Neural crest cell (in vitro differentiated cells): ENCODE measurements at regions not wholly inside any gene's neighbourhood (a gene's known extent, or its start where the extent isn't known, plus 50 kb on each side); places are given as distances from the start of the nearest gene placed in this dataset.

Experiments used
- DNase-seq: peaks from one replicate; pipeline ENCODE4 v3.0.0; 2021; ENCODE audit warnings: low read depth, mixed read lengths, low spot score
- H3K27ac Mint-ChIP-seq: one replicate; pipeline ENCODE4 v1.8.0; 2021; ENCODE audit warnings: mild to moderate bottlenecking, mixed read lengths; ENCODE audit not compliant: unreplicated experiment
- H3K27me3 Mint-ChIP-seq: 2 replicates; pipeline ENCODE4 v1.8.0; 2021; ENCODE audit warnings: low read depth, mild to moderate bottlenecking, mixed read lengths
- H3K36me3 Mint-ChIP-seq: 2 replicates; pipeline ENCODE4 v1.8.0; 2021; ENCODE audit warnings: low read depth, mild to moderate bottlenecking, mixed read lengths
- H3K4me1 Mint-ChIP-seq: 2 replicates; pipeline ENCODE4 v1.8.0; 2021; ENCODE audit warnings: mixed read lengths
- H3K4me3 Mint-ChIP-seq: one replicate; pipeline ENCODE4 v1.8.0; 2021; ENCODE audit warnings: mild to moderate bottlenecking, mixed read lengths
- H3K9me3 Mint-ChIP-seq: 2 replicates; pipeline ENCODE4 v1.8.0; 2021; ENCODE audit warnings: mixed read lengths
- TF ChIP-seq, protein P1 (sequence below): fragments of 200-600 bp; sonication (generic); conservative IDR thresholded peaks from 2 replicates; pipeline ENCODE4 v1.5.0; 2021; ENCODE audit warnings: antibody characterized with exemption, mild to moderate bottlenecking

GRCh38 chr6:73884540-73884939 is 188.5 kb downstream of the CD109 start:
- Mint-ChIP-seq H3K4me3 (no peak overlapping the region), H3K9me3 (no peaks in the 10 kb centered on the region), H3K27ac (no peak overlapping the region), H3K27me3 (no peaks in the 10 kb centered on the region), H3K36me3 (no peaks in the 10 kb centered on the region), H3K4me1 (no peaks in the 10 kb centered on the region)
- TF ChIP-seq, protein P1, sequence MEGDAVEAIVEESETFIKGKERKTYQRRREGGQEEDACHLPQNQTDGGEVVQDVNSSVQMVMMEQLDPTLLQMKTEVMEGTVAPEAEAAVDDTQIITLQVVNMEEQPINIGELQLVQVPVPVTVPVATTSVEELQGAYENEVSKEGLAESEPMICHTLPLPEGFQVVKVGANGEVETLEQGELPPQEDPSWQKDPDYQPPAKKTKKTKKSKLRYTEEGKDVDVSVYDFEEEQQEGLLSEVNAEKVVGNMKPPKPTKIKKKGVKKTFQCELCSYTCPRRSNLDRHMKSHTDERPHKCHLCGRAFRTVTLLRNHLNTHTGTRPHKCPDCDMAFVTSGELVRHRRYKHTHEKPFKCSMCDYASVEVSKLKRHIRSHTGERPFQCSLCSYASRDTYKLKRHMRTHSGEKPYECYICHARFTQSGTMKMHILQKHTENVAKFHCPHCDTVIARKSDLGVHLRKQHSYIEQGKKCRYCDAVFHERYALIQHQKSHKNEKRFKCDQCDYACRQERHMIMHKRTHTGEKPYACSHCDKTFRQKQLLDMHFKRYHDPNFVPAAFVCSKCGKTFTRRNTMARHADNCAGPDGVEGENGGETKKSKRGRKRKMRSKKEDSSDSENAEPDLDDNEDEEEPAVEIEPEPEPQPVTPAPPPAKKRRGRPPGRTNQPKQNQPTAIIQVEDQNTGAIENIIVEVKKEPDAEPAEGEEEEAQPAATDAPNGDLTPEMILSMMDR, result no peak
- no peak for DNase-seq

DNA sequence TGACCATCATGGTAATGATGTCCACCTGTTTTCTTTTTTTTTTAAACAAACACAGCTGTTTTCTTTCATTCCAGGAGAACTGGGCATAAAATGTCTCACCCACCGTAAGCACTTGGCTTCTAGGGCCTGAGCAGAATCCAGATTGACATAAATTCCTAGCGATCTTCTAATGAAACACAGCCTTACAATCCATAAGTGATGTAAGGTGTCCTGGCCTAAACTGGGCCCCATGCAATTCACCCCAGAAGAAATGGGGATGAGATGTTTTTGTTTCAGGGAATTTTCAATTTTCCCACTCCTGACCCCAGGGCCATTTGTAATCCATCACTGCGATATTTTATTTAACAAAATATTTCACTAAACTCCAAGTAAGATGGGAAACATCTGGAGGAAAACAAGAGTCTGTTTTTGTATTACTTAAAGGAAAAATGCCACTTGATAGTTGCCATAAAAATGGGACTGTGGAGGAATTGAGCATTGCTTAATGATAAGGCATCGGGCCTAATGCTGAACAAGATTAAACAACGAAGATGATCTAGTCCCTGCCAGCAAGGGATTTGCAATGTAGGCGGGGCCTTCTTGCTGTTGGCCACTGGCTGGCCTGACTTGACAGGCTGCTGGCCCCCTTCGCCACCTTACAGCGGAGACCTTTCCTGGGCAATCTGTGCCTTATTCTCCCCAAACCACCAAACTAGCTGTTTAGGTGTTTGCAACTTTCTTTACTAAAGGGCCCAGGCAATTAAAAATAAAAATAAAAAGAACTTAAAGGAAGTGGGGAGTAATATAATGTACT is 183.7 kb downstream of the CD109 start:
- peaks cover under 1% of the 10 kb centered on the region for H3K9me3 Mint-ChIP-seq
- no peaks in the 10 kb centered on the region for H3K4me1 Mint-ChIP-seq
- no peak overlapping the region for H3K27ac Mint-ChIP-seq
- no peak overlapping the region for H3K4me3 Mint-ChIP-seq
- TF ChIP-seq, protein P1, result no peak
- H3K27me3 Mint-ChIP-seq, result no peaks in the 10 kb centered on the region
- DNase-seq, result no peak
- H3K36me3 Mint-ChIP-seq, result no peaks in the 10 kb centered on the region

DNA sequence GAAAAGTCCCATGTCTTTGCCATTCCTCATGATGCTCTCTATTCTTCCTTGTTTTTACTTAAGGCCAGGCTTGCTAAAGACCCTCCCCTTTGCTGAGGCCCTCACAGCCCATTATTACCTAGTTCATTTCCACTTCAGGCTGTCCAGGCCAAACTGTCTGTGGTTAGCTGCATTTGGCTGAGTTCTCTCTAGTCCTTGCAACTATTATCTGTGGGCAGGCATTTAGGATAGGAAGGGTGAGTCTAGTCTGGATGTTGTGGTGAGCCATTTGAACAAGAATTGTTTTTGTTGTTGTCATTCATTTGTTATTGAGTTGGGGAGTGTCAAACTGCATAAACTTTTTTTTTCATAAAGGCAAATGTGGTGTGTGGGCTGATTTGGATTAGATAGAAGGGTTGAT is 182.4 kb downstream of the CD109 start:
- Mint-ChIP-seq H3K4me3 (no peak overlapping the region), H3K27me3 (no peaks in the 10 kb centered on the region), H3K27ac (peak overlapping the region; percentile 9), H3K36me3 (no peaks in the 10 kb centered on the region), H3K9me3 (peaks cover 2% of the 10 kb centered on the region), H3K4me1 (no peaks in the 10 kb centered on the region)
- no peak for DNase-seq
- TF ChIP-seq, protein P1, result no peak
